ENCODE measurements at regions not wholly inside any gene's neighbourhood (a gene's known extent, or its start where the extent isn't known, plus 50 kb on each side); places are given as distances from the start of the nearest gene placed in this dataset.

DNA sequence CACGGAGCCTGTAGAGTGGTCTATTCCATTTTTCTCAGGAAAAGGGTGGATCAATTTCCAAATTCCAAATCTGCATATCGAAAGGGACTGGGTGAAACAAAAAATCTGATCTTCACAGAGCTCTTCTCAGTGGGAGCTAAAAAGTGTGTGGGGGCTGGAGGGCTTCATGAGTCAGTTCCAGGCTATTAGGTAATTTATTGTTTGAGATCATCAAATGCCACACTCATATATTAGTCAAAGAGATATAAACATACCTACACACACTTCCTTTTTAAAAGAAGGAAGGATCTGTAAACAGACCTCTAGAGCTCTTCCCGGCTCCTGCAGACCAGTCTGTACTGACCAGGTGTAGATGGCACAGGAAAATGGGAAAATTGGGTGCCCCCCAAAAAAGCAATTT lies 175.4 kb downstream of the ZBTB18 start:
- POLR2A ChIA-PET = no interaction called here
- Histone ChIP-seq H3K36me3 (ENCODE audit: control insufficient read depth in 2 of 2, insufficient read depth in 1 of 2, low read length in 2 of 2) (no peaks in the 10 kb centered on the region), H3K4me1 (ENCODE audit: control insufficient read depth, insufficient read depth, low read length) (peaks cover 5% of the 10 kb centered on the region; the same call in 1 of the 2 replicates), H3K27ac (ENCODE audit: extremely low read depth, low read depth, low read length) (no peak overlapping the region), H3K4me3 (ENCODE audit: low read depth, low read length) (no peak overlapping the region), H3K9me3 (ENCODE audit: control insufficient read depth, insufficient read depth, low read depth, low read length) (no peaks in the 10 kb centered on the region)
- TF ChIP-seq ZNF292 (tag by site-specific recombination; IDR thresholded peaks at IDR 0.05; ENCODE audit: borderline replicate concordance, low read depth) (no peak), ZFHX2 (tag by site-specific recombination; conservative IDR thresholded peaks at IDR 0.05) (peak; percentile 22)
- CTCF ChIA-PET = interaction anchor here (0.6 to 1.9 kb wide), 4 partner anchors 15 to 213 kb away, joined by 3 to 9 read pairs (median 4); no protein-coding TSS in a partner anchor

GRCh38 chr1:244230470-244230869 lies 179.4 kb downstream of the ZBTB18 start:
- H3K36me3 ChIP-seq (ENCODE audit: control insufficient read depth in 2 of 2, insufficient read depth in 1 of 2, low read length in 2 of 2) = no peaks in the 10 kb centered on the region

GRCh38 chr1:244231193-244231571 lies 180.1 kb downstream of the ZBTB18 start:
- H3K9me3 ChIP-seq (ENCODE audit: control insufficient read depth, insufficient read depth, low read depth, low read length) = no peaks in the 10 kb centered on the region
- ChIA-PET POLR2A (interaction anchor here (0.9 to 1.2 kb wide), 2 partner anchors 156 to 183 kb away, joined by 3 to 4 read pairs; no protein-coding TSS in a partner anchor), CTCF (interaction anchor here (0.5 to 1.3 kb wide), 4 partner anchors 13 to 80 kb away, joined by 3 to 4 read pairs (median 3); no protein-coding TSS in a partner anchor)
- H3K4me3 ChIP-seq (ENCODE audit: low read depth, low read length) = no peak overlapping the region
- H3K27ac ChIP-seq (ENCODE audit: extremely low read depth, low read depth, low read length) = no peak overlapping the region; the same call in 1 of the 2 replicates
- H3K4me1 ChIP-seq (ENCODE audit: control insufficient read depth, insufficient read depth, low read length) = peaks cover 5% of the 10 kb centered on the region
- no peaks in the 10 kb centered on the region for H3K36me3 ChIP-seq (ENCODE audit: control insufficient read depth in 2 of 2, insufficient read depth in 1 of 2, low read length in 2 of 2)
- TF ChIP-seq PBX3 (CRISPR knock-in tag; IDR thresholded peaks at IDR 0.05) (no peak), ZBTB10 (tag by site-specific recombination; IDR thresholded peaks at IDR 0.05) (no peak), SALL2 (tag by site-specific recombination; IDR thresholded peaks at IDR 0.05; ENCODE audit: borderline replicate concordance) (no peak), ZNF121 (tag by site-specific recombination; IDR thresholded peaks at IDR 0.05) (no peak), ZNF423 (tag by site-specific recombination; IDR thresholded peaks at IDR 0.05) (no peak), GLI4 (tag by site-specific recombination; IDR thresholded peaks at IDR 0.05) (no peak), MEIS1 (CRISPR knock-in tag; IDR thresholded peaks at IDR 0.05; ENCODE audit: borderline replicate concordance) (no peak), ZNF571 (tag by site-specific recombination; IDR thresholded peaks at IDR 0.05) (no peak), ZNF404 (tag by site-specific recombination; IDR thresholded peaks at IDR 0.05) (no peak), REPIN1 (tag by site-specific recombination; IDR thresholded peaks at IDR 0.05; ENCODE audit: low read depth) (no peak), ZNF132 (tag by site-specific recombination; IDR thresholded peaks at IDR 0.05; ENCODE audit: borderline replicate concordance) (no peak)
- TF ChIP-seq, protein P1, sequence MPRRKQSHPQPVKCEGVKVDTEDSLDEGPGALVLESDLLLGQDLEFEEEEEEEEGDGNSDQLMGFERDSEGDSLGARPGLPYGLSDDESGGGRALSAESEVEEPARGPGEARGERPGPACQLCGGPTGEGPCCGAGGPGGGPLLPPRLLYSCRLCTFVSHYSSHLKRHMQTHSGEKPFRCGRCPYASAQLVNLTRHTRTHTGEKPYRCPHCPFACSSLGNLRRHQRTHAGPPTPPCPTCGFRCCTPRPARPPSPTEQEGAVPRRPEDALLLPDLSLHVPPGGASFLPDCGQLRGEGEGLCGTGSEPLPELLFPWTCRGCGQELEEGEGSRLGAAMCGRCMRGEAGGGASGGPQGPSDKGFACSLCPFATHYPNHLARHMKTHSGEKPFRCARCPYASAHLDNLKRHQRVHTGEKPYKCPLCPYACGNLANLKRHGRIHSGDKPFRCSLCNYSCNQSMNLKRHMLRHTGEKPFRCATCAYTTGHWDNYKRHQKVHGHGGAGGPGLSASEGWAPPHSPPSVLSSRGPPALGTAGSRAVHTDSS (tag by site-specific recombination; IDR thresholded peaks at IDR 0.05) = no peak

More at GRCh38 chr1:244230470-244230869, 179.4 kb downstream of the ZBTB18 start:
- CTCF ChIA-PET = interaction anchor here (0.9 kb wide), 1 partner anchor 13 kb away, joined by 3 read pairs; no protein-coding TSS in a partner anchor
- Histone ChIP-seq H3K4me1 (ENCODE audit: control insufficient read depth, insufficient read depth, low read length) (peaks cover 5% of the 10 kb centered on the region), H3K9me3 (ENCODE audit: control insufficient read depth, insufficient read depth, low read depth, low read length) (no peaks in the 10 kb centered on the region), H3K27ac (ENCODE audit: extremely low read depth, low read depth, low read length) (no peak overlapping the region), H3K4me3 (ENCODE audit: low read depth, low read length) (no peak overlapping the region)
- POLR2A ChIA-PET = interaction anchor here (1.2 kb wide), 1 partner anchor 182 kb away, joined by 4 read pairs; no protein-coding TSS in a partner anchor
- no peak for TF ChIP-seq MYNN (tag by site-specific recombination; IDR thresholded peaks at IDR 0.05; ENCODE audit: borderline replicate concordance)
- TF ChIP-seq ZNF19 (tag by site-specific recombination; IDR thresholded peaks at IDR 0.05; ENCODE audit: low read depth) = no peak
- no peak for TF ChIP-seq HOXD13 (CRISPR knock-in tag; IDR thresholded peaks at IDR 0.05; ENCODE audit: borderline replicate concordance)
- TF ChIP-seq ZNF571 (tag by site-specific recombination; IDR thresholded peaks at IDR 0.05) = no peak
- TF ChIP-seq ZFHX2 (tag by site-specific recombination; conservative IDR thresholded peaks at IDR 0.05) = peak; percentile 65
- TF ChIP-seq ZNF624 (tag by site-specific recombination; IDR thresholded peaks at IDR 0.05) = no peak
- TF ChIP-seq, protein P2, sequence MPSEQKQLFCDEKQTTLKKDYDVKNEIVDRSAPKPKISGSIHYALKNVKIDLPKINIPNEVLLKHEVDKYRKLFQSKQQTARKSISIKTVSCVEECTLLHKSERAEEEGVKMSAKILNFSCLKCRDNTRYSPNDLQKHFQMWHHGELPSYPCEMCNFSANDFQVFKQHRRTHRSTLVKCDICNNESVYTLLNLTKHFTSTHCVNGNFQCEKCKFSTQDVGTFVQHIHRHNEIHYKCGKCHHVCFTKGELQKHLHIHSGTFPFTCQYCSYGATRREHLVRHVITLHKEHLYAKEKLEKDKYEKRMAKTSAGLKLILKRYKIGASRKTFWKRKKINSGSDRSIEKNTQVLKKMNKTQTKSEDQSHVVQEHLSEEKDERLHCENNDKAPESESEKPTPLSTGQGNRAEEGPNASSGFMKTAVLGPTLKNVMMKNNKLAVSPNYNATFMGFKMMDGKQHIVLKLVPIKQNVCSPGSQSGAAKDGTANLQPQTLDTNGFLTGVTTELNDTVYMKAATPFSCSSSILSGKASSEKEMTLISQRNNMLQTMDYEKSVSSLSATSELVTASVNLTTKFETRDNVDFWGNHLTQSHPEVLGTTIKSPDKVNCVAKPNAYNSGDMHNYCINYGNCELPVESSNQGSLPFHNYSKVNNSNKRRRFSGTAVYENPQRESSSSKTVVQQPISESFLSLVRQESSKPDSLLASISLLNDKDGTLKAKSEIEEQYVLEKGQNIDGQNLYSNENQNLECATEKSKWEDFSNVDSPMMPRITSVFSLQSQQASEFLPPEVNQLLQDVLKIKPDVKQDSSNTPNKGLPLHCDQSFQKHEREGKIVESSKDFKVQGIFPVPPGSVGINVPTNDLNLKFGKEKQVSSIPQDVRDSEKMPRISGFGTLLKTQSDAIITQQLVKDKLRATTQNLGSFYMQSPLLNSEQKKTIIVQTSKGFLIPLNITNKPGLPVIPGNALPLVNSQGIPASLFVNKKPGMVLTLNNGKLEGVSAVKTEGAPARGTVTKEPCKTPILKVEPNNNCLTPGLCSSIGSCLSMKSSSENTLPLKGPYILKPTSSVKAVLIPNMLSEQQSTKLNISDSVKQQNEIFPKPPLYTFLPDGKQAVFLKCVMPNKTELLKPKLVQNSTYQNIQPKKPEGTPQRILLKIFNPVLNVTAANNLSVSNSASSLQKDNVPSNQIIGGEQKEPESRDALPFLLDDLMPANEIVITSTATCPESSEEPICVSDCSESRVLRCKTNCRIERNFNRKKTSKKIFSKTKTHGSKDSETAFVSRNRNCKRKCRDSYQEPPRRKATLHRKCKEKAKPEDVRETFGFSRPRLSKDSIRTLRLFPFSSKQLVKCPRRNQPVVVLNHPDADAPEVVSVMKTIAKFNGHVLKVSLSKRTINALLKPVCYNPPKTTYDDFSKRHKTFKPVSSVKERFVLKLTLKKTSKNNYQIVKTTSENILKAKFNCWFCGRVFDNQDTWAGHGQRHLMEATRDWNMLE (tag by site-specific recombination; conservative IDR thresholded peaks at IDR 0.05; ENCODE audit: low read depth) = no peak
- TF ChIP-seq EGR2 (tag by site-specific recombination; IDR thresholded peaks at IDR 0.05; ENCODE audit: low read depth) = peak; percentile 52; the same call in 1 of the 2 replicates
- TF ChIP-seq ZNF335 (tag by site-specific recombination; conservative IDR thresholded peaks at IDR 0.05) = no peak
- no peak for TF ChIP-seq SCRT1 (tag by site-specific recombination; IDR thresholded peaks at IDR 0.05; ENCODE audit: borderline replicate concordance)
- no peak for TF ChIP-seq ZNF664 (tag by site-specific recombination; IDR thresholded peaks at IDR 0.05)
